Left colon (tissue), 2 donors: ENCODE measurements at regions not wholly inside any gene's neighbourhood (a gene's known extent, or its start where the extent isn't known, plus 50 kb on each side); places are given as distances from the start of the nearest gene placed in this dataset.

ENCODE experiments used
- ATAC-seq: fragments of 200-7000 bp; cut with Tn5 transposase; one replicate; pipeline ENCODE4 v1.9.1; 2020; ENCODE audit warnings: mild to moderate bottlenecking, moderate library complexity
- DNase-seq, 2 donors: peaks; one replicate each; pipeline ENCODE4 v3.0.0-alpha.2; 2020
- intact Hi-C, 2 donors: fragments of 100-400 bp; cut with DNase I in 1 of 2; cut with micrococcal nuclease in 1 of 2; formaldehyde crosslinking; loops; one replicate each; pipeline versions ENCODE4 v1.11.2 to v1.14.0; 2022; cut with DNase I, micrococcal nuclease
- donor health status: DM: no; HTN: no; CAD: no.
- donor health status: DM: yes; HTN: yes; CAD: no.

DNA sequence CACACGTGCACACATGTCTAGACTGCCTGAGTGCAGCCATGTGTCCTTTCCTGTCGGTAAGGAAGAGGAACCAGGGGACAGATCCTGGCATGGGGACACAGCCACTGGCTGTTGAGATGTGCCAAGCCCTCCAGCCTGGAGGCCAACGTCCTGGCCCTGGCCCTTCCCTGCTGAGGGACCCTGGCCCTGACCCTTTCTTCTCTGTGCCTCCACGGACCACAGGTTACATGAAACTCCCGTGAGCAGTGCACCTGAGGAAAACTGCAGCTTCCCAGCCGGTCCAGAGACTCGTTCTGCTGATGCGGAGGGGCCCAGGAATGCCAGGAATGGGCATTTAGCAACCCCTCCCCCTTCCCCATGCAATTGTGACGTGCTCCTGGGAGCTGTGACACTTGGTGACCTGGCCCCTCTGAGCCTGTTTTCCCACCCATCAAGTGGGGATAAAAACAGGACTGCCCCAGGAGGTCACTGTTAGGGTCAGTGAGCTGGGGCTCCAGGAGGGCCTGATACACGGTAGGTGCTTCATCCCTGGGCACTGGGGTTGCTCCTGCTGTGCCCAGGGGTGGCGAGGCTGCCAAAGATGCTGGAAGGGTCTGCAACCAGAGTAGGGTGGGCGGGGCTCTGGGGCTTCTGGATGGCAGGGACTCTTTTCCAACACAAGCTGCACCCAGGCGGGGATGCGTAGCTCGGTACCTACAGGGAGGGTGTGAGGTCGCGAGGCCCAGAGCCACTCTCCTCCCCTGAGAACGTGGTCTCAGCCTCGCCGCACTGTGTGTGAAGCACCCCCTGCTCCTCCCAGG, 151.5 kb downstream of the C9orf50 start:
- intact Hi-C loops, result no loop called here
- DNase-seq, result no peak
- no peak for ATAC-seq

DNA sequence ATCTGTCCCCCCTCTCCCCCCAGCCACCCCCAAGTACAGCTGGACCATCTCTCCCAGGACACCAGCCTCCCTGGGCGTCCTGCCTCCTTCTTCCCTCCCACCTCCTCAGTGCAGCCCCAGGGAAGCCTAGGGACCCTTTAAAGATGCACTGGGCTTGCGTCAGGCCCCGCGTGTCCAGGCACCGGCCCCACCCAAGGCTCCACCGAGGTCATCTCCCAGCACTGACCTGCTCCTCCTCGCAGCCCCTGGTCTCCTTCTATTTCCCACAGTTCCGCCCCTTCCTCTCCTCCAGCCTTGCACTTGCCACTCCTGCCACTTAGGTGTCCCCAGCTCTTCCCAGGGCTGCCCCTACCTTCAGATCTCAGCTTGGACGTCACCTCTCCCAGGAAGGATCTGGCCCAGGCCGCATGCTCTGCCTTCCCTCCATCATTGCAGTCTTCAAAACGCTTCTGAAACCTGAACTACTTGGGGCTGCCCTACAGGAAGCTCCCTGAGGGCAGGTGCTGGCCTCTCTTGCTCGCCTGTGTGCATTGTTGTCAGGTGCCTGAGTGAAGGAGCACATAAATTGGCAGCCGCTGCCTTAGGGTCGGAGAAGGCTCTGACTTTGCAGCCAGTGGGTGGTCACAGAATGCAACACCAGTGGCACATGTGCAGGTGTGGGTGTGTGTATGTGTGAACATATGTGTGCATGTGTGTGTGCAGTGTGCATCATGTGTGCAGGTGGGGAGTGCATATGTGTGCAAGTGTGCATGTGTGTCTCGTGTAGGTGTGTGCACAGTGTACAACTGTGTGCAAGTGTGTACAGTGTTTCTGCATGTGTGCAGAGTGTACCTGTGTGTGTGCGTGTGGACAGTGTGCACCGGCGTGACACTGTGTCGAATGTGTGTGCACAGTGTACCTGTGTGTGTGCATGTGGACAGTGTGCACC, 152.9 kb downstream of the C9orf50 start:
- DNase-seq (no peak), ATAC-seq (no peak)
- intact Hi-C loops, result no loop called here

DNA sequence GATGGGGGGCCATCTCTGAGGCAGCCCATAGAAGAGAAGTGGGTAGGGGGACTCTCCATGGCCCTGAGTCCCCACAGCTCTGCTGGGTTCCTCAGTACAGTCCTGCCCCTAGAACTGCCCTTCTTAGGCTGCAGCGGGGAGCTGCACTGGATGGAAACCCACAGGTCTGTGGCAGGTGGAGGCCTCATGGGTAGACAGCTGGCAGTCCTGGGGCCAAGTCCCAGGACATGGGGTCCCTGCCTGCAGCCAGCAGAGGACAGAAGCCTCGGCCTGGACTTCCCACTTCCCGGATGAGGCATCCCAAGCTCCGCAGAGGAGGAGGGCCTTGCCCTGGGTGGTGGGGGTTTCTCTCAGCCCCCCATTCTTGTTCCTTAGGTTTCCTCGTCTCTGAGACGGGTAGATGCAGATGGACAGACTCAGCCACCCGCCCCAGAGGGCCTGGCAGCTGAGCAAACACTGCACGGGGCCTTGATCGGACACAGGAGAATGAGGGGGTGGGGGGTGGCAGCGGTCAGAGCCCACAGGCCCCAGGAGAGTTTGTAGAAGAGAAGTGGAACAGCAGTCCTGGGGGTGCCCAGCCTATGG, 153.8 kb downstream of the C9orf50 start:
- intact Hi-C loops, result no loop called here
- ATAC-seq (no peak), DNase-seq (no peak)

GRCh38 chr9:129465834-129466535, 154.9 kb downstream of the C9orf50 start:
- intact Hi-C loops, result no loop called here
- ATAC-seq, result no peak
- DNase-seq, result no peak

DNA sequence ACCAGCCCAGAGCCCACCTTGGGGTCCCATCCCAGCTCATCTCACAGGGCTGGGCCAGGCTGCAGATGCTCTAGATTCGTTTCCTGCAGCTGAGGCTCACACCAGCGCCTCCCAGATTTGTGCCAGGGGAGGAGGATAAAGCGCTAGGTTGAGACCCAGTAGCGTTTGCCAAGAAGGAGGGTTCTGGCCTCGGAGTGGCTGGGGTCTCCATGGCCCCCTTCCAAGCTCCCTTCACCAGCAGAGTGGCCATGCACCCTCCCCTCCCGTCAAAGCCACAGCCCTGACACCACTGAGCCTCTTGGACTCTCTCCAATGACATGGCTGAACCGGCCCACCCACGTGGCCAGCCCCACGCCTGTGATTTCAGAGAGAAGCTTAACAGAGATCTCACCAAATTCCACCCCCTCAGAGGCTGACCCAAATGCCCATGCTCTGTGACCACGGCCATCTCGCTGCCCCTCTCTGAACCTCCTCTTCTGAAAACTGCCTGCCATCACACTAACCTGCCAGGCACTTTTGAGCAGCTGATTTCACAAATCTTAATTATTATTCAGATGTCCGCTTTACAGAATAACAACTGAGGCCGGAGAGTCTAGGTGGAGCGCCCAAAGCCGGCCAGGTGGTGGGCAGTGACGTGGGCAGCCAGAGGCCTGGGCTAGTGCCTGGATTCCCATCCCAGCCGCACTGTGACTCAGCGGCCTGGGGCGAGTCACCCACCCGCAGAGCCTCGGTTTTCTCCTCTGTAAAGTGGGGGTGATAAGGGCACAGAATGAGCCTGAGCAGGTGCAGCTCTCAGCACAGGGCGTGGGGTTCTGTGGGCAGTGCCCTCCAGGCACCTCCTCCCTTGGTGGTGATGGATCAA, 155.7 kb downstream of the C9orf50 start:
- DNase-seq (no peak), ATAC-seq (no peak)
- intact Hi-C loops, result no loop called here

DNA sequence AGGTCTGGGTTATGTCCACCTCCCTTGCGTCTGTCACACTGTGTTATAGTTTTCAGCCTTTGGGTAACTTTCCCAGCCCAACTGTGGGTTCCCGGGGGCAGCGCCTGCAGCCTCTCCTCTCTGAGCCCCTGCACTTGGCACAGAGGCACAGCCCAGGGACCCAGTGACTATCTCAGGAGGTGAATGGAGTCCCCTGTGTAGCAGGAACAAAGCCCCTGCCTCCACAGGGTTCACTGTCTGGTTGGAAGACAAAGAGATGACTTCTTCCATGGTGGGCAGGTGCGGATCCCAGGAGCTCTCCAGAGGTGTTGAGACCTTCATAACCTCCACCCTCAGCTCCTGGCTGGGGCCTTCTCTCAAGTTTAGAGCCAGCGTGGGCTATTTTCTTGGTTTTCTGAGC, 156.9 kb downstream of the C9orf50 start:
- intact Hi-C loops, result no loop called here
- no peak for ATAC-seq
- no peak for DNase-seq

GRCh38 chr9:129463477-129463876, 157.4 kb downstream of the C9orf50 start:
- DNase-seq (no peak), ATAC-seq (no peak)
- intact Hi-C loops, result no loop called here

GRCh38 chr9:129462360-129462759, 158.5 kb downstream of the C9orf50 start:
- DNase-seq (no peak), ATAC-seq (no peak)
- intact Hi-C loops, result no loop called here

- DNase-seq (peak; percentile 96 to 99), ATAC-seq (peak; percentile 95)
- intact Hi-C loops, result no loop called here
Observed at GRCh38 chr9:129460323-129461261, 160.3 kb downstream of the C9orf50 start.

- intact Hi-C loops, result no loop called here
- DNase-seq, result peak in 1 of 2 donors; percentile 39
Observed at GRCh38 chr9:129459547-129460322, 161.2 kb downstream of the C9orf50 start.

GRCh38 chr9:129458663-129459546, 162.0 kb downstream of the C9orf50 start:
- ATAC-seq (no peak), DNase-seq (peak; percentile 49 to 55)
- intact Hi-C loops, result no loop called here

More at GRCh38 chr9:129459547-129460322, 161.2 kb downstream of the C9orf50 start:
- peak; percentile 16 for ATAC-seq

GRCh38 chr9:129458155-129458661, 162.7 kb downstream of the C9orf50 start:
- no peak for ATAC-seq
- DNase-seq, result peak; percentile 45 to 59
- intact Hi-C loops, result no loop called here

- intact Hi-C loops, result no loop called here
- DNase-seq, result no peak
Observed at GRCh38 chr9:129457325-129457779, 163.5 kb downstream of the C9orf50 start.

DNA sequence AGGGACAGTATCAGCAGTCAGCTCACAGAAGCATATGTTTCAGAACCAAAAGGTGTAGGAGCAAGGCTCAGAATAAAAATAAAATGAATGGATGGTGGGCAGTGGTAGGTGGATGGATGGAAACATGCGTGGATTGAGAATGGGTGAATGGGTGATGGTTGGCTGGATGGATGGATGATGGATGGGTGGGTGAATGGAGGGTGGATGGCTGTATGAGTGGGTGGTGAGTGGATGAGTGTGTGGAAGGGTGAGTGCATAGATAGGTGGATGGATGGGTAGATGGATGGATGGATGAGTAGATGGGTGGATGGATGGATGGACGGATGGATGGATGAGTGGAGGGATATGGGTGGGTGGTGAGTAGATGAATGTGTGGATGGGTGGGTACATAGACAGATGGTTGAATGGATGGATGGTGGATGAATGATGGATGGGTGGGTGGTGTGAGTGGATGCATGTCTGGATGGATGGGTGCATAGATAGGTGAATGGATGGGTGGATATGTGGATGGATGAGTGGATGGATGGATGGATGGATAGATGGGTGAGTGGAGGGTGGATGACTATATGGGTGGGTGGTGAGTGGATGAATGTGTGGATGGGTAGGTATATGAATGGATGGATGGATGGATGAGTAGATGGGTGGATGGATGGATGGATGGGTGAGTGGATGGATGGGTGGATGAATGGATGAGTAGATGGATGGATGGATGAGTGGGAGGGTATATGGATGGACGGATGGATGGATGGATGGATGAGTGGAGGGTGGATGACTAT, 164.2 kb downstream of the C9orf50 start:
- ATAC-seq (no peak), DNase-seq (no peak)
- intact Hi-C loops, result no loop called here

More at GRCh38 chr9:129457325-129457779, 163.5 kb downstream of the C9orf50 start:
- ATAC-seq, result no peak
